NT2/D1 (cell line): ENCODE measurements at regions not wholly inside any gene's neighbourhood (a gene's known extent, or its start where the extent isn't known, plus 50 kb on each side); places are given as distances from the start of the nearest gene placed in this dataset.

Experiments used
- SUZ12 ChIP-seq: IDR thresholded peaks from 2 replicates; pipeline ENCODE4 v1.6.1; 2011; ENCODE audit not compliant: insufficient read length, insufficient read depth; ENCODE audit errors: extremely low read depth
- YY1 ChIP-seq: IDR thresholded peaks from 2 replicates; pipeline ENCODE4 v1.6.1; 2011; ENCODE audit not compliant: insufficient read length, insufficient read depth
- ZNF274 ChIP-seq: IDR thresholded peaks from 2 replicates; pipeline ENCODE4 v1.6.1; 2011; ENCODE audit warnings: mild to moderate bottlenecking, low read depth, low read length

GRCh38 chr6:137756788-137757187 is 110.3 kb upstream of the TNFAIP3 start:
- TF ChIP-seq SUZ12 (no peak), ZNF274 (no peak), YY1 (no peak)
